IMR-90 (cell line): ENCODE measurements at regions not wholly inside any gene's neighbourhood (a gene's known extent, or its start where the extent isn't known, plus 50 kb on each side); places are given as distances from the start of the nearest gene placed in this dataset.

Experiments
- ATAC-seq: fragments of 200-7000 bp; cut with Tn5 transposase; 2 replicates; pipeline ENCODE4 v1.9.1; 2020; ENCODE audit warnings: low read depth, mild to moderate bottlenecking, moderate library complexity
- BruUV-seq: library from RNA; stranded (reverse); fragments of 400-500 nt; replicated peaks from 2 replicates; lab custom pipeline; 2021; lab: Mats Ljungman, UMichigan
- CTCF ChIA-PET: fragments of 300-600 bp; formaldehyde crosslinking; extraction: SDS; loops from one replicate; lab custom pipeline; 2021; ENCODE audit warnings: antibody characterized with exemption; lab: Yijun Ruan, JAX
- POLR2A ChIA-PET: fragments of 300-600 bp; sonication (Branson Sonifier 250); formaldehyde crosslinking; loops from one replicate; lab custom pipeline; 2022; ENCODE audit warnings: antibody characterized with exemption; ENCODE audit not compliant: unreplicated experiment; lab: Charles Lee
- DNase-seq: peaks from one replicate; pipeline ENCODE4 v3.0.0; 2013
- H2AFZ ChIP-seq: replicated peaks from 2 replicates; pipeline ENCODE3; 2013; ENCODE audit warnings: low read length, mild to moderate bottlenecking; ENCODE audit not compliant: poor library complexity
- H2AK5ac ChIP-seq: 2 replicates; pipeline ENCODE4 v1.6.1; 2013; ENCODE audit warnings: low read depth, low read length, inconsistent platforms
- H2AK9ac ChIP-seq: replicated peaks from 2 replicates; pipeline ENCODE3; 2013; ENCODE audit warnings: mild to moderate bottlenecking, low read depth, low read length, moderate library complexity; ENCODE audit not compliant: poor library complexity
- H2BK120ac ChIP-seq: 2 replicates; pipeline ENCODE4 v1.6.1; 2013; ENCODE audit warnings: low read depth, low read length, inconsistent platforms
- H2BK15ac ChIP-seq: 3 replicates; pipeline ENCODE4 v1.6.1; 2013; ENCODE audit warnings: low read depth, low read length, inconsistent platforms
- H2BK20ac ChIP-seq: 2 replicates; pipeline ENCODE4 v1.6.1; 2013; ENCODE audit warnings: low read depth, mild to moderate bottlenecking, inconsistent platforms, low read length, moderate library complexity
- H2BK5ac ChIP-seq: 2 replicates; pipeline ENCODE4 v1.6.1; 2013; ENCODE audit warnings: mild to moderate bottlenecking, low read depth, low read length, inconsistent platforms; ENCODE audit not compliant: poor library complexity, severe bottlenecking
- H3K14ac ChIP-seq: replicated peaks from 2 replicates; pipeline ENCODE4 v1.6.1; 2013; ENCODE audit warnings: low read depth, low read length, inconsistent platforms
- H3K18ac ChIP-seq: 2 replicates; pipeline ENCODE4 v1.6.1; 2013; ENCODE audit warnings: low read depth, low read length, control low read depth
- H3K23ac ChIP-seq: 2 replicates; pipeline ENCODE4 v1.6.1; 2013; ENCODE audit warnings: low read depth, low read length, inconsistent platforms
- H3K27ac ChIP-seq: 2 replicates; pipeline ENCODE4 v1.5.1; 2013; ENCODE audit warnings: mild to moderate bottlenecking, control low read depth, low read length; ENCODE audit not compliant: insufficient read depth
- H3K27me3 ChIP-seq: 2 replicates; pipeline ENCODE4 v1.6.1; 2013; ENCODE audit warnings: low read length; ENCODE audit not compliant: control insufficient read depth, insufficient read depth
- H3K36me3 ChIP-seq: 2 replicates; pipeline ENCODE4 v1.6.1; 2013; ENCODE audit warnings: low read length, mixed read lengths; ENCODE audit not compliant: control insufficient read depth, insufficient read depth
- H3K4ac ChIP-seq: 2 replicates; pipeline ENCODE4 v1.6.1; 2013; ENCODE audit warnings: low read depth, low read length, inconsistent platforms
- H3K4me1 ChIP-seq: 2 replicates; pipeline ENCODE4 v1.6.1; 2013; ENCODE audit warnings: low read length, mixed read lengths; ENCODE audit not compliant: control insufficient read depth, insufficient read depth
- H3K4me2 ChIP-seq: 2 replicates; pipeline ENCODE4 v1.6.1; 2013; ENCODE audit warnings: low read depth, mild to moderate bottlenecking, control low read depth, low read length, moderate library complexity
- H3K4me3 ChIP-seq: 2 replicates; pipeline ENCODE4 v1.5.1; 2013; ENCODE audit warnings: low read depth, mild to moderate bottlenecking, control low read depth, low read length, moderate library complexity; ENCODE audit not compliant: insufficient read depth
- H3K56ac ChIP-seq: 2 replicates; pipeline ENCODE4 v1.6.1; 2013; ENCODE audit warnings: low read length, inconsistent platforms; ENCODE audit not compliant: insufficient read depth; ENCODE audit errors: extremely low read depth
- H3K79me1 ChIP-seq, 2 experiments: 2 replicates each; pipeline ENCODE4 v1.6.1; 2013; ENCODE audit warnings: low read length in 2 of 2, inconsistent platforms in 1 of 2, low read depth in 1 of 2
- H3K9ac ChIP-seq: 2 replicates; pipeline ENCODE4 v1.6.1; 2013; ENCODE audit warnings: low read depth, low read length, control low read depth
- H3K9me1 ChIP-seq: 2 replicates; pipeline ENCODE4 v1.6.1; 2013; ENCODE audit warnings: low read length, inconsistent platforms; ENCODE audit not compliant: insufficient read depth
- H3K9me3 ChIP-seq: 2 replicates; pipeline ENCODE4 v1.6.1; 2013; ENCODE audit warnings: low read length; ENCODE audit not compliant: control insufficient read depth, insufficient read depth
- H4K20me1 ChIP-seq: 2 replicates; pipeline ENCODE4 v1.6.1; 2013; ENCODE audit warnings: low read length, inconsistent platforms; ENCODE audit not compliant: insufficient read depth
- H4K5ac ChIP-seq: 2 replicates; pipeline ENCODE4 v1.6.1; 2013; ENCODE audit warnings: mild to moderate bottlenecking, low read depth, low read length, control low read depth
- H4K8ac ChIP-seq, 2 experiments: 2 replicates each; pipeline ENCODE4 v1.6.1; 2013; ENCODE audit warnings: low read depth in 2 of 2, low read length in 2 of 2, control low read depth in 1 of 2, inconsistent platforms in 1 of 2
- H4K91ac ChIP-seq: 2 replicates; pipeline ENCODE4 v1.6.1; 2013; ENCODE audit warnings: low read depth, low read length, inconsistent platforms; ENCODE audit not compliant: insufficient read depth
- CEBPB ChIP-seq: IDR thresholded peaks from 2 replicates; pipeline ENCODE4 v1.6.1; 2012; ENCODE audit warnings: low read depth, low read length, improper control_type of control experiment
- CHD1 ChIP-seq: IDR thresholded peaks from 2 replicates; pipeline ENCODE4 v1.6.1; 2012; ENCODE audit warnings: low read depth, low read length, improper control_type of control experiment
- FOS ChIP-seq: fragments of 150-350 bp; IDR thresholded peaks from 2 replicates; pipeline ENCODE4 v1.6.1; 2016; ENCODE audit warnings: low read depth, low read length
- MAFK ChIP-seq: IDR thresholded peaks from 2 replicates; pipeline ENCODE4 v1.6.1; 2012; ENCODE audit warnings: low read depth, low read length, improper control_type of control experiment
- RFX5 ChIP-seq: IDR thresholded peaks from 2 replicates; pipeline ENCODE4 v1.8.0; 2012; ENCODE audit warnings: low read depth, mild to moderate bottlenecking, low read length, moderate library complexity
- SMC3 ChIP-seq: fragments of 150-350 bp; IDR thresholded peaks from 2 replicates; pipeline ENCODE4 v1.6.1; 2016; ENCODE audit warnings: low read depth, mild to moderate bottlenecking, antibody characterized with exemption, low read length, moderate library complexity
- dilution Hi-C: fragments of 300-500 bp; cut with HindIII; formaldehyde crosslinking; loops from one replicate; pipeline ENCODE4 v1.14.3; 2018; ENCODE audit warnings: low sequenced_read_pairs; ENCODE audit not compliant: unreplicated experiment
- in situ Hi-C: fragments of 300-500 bp; cut with MboI; formaldehyde crosslinking; loops from 3 replicates; pipeline ENCODE4 v1.14.3; 2019; ENCODE audit warnings: low sequenced_read_pairs, inconsistent platforms, mixed read lengths
- intact Hi-C: fragments of 100-400 bp; cut with micrococcal nuclease; formaldehyde crosslinking; loops from 2 replicates; pipeline ENCODE4 v1.10.0; 2022
- TF ChIP-seq, protein P1 (sequence below): fragments of 150-350 bp; IDR thresholded peaks from 2 replicates; pipeline ENCODE4 v1.6.1; 2017; ENCODE audit warnings: mild to moderate bottlenecking, antibody characterized with exemption, low read length, low read depth
- TF ChIP-seq, protein P2 (sequence below): conservative IDR thresholded peaks from 2 replicates; pipeline ENCODE4 v1.5.1; 2012; ENCODE audit warnings: mild to moderate bottlenecking, low read depth, low read length, improper control_type of control experiment

DNA sequence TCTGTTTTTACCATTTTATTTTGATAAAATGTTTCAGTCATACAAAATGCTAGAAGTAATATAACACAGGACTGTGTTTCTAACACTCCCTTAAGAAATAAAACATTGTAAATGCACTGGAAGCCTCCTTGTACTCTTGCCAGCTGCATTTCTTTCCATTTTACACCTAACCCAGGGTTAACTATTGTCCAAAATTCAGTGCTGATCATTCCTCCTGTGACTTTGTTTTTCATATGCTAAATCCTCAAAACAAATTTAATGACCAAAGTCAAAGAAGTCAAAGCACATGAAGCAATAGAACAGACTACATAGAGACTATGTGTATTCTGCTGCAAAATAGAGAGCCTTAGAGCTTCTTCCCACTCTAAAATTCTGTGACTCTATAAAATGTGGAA, 420.3 kb upstream of the PRICKLE1 start:
- no peak for ATAC-seq

More for the DNA sequence above, 420.3 kb upstream of the PRICKLE1 start:
- Histone ChIP-seq H3K4me3 (no peak overlapping the region), H3K9me3 (no peaks in the 10 kb centered on the region; the same call in 1 of the 2 replicates), H3K4me2 (no peak overlapping the region), H3K4ac (no peak overlapping the region), H3K4me1 (no peaks in the 10 kb centered on the region), H2AFZ (no peak overlapping the region), H3K14ac (no peak overlapping the region), H4K5ac (no peak overlapping the region), H2BK15ac (no peak overlapping the region), H4K20me1 (no peaks in the 10 kb centered on the region), H3K27me3 (no peaks in the 10 kb centered on the region), H2BK120ac (no peak overlapping the region), H3K18ac (no peak overlapping the region), H3K23ac (no peak overlapping the region), H2BK20ac (no peak overlapping the region), H4K8ac (no peak overlapping the region), H3K9ac (no peak overlapping the region), H3K36me3 (no peaks in the 10 kb centered on the region), H3K79me1 (no peaks in the 10 kb centered on the region), H2AK5ac (no peak overlapping the region), H2AK9ac (no peak overlapping the region), H2BK5ac (no peak overlapping the region), H3K9me1 (no peaks in the 10 kb centered on the region), H3K27ac (no peak overlapping the region), H3K56ac (no peak overlapping the region), H4K91ac (no peak overlapping the region)
- dilution Hi-C loops = no loop called here
- no peak for DNase-seq
- in situ Hi-C loops = no loop called here
- intact Hi-C loops = no loop called here
- ChIA-PET POLR2A (no interaction called here), CTCF (no interaction called here)
- no TSS peak for BruUV-seq
- TF ChIP-seq, protein P1, sequence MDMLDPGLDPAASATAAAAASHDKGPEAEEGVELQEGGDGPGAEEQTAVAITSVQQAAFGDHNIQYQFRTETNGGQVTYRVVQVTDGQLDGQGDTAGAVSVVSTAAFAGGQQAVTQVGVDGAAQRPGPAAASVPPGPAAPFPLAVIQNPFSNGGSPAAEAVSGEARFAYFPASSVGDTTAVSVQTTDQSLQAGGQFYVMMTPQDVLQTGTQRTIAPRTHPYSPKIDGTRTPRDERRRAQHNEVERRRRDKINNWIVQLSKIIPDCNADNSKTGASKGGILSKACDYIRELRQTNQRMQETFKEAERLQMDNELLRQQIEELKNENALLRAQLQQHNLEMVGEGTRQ = no peak
- TF ChIP-seq MAFK (no peak), FOS (no peak), CHD1 (no peak), CEBPB (no peak), SMC3 (no peak), RFX5 (no peak)
- TF ChIP-seq, protein P2, sequence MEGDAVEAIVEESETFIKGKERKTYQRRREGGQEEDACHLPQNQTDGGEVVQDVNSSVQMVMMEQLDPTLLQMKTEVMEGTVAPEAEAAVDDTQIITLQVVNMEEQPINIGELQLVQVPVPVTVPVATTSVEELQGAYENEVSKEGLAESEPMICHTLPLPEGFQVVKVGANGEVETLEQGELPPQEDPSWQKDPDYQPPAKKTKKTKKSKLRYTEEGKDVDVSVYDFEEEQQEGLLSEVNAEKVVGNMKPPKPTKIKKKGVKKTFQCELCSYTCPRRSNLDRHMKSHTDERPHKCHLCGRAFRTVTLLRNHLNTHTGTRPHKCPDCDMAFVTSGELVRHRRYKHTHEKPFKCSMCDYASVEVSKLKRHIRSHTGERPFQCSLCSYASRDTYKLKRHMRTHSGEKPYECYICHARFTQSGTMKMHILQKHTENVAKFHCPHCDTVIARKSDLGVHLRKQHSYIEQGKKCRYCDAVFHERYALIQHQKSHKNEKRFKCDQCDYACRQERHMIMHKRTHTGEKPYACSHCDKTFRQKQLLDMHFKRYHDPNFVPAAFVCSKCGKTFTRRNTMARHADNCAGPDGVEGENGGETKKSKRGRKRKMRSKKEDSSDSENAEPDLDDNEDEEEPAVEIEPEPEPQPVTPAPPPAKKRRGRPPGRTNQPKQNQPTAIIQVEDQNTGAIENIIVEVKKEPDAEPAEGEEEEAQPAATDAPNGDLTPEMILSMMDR = no peak
